K562 (cell line): ENCODE measurements at regions not wholly inside any gene's neighbourhood (a gene's known extent, or its start where the extent isn't known, plus 50 kb on each side); places are given as distances from the start of the nearest gene placed in this dataset.

Experiments used
- ZNF695 ChIP-seq: fragments of 450-650 bp; formaldehyde crosslinking; IDR thresholded peaks from 2 replicates; pipeline ENCODE4 v1.4.0; 2020; ENCODE audit warnings: mild to moderate bottlenecking, moderate library complexity
- TF ChIP-seq, protein P1 (sequence below): fragments of 250-450 bp; sonication (Bioruptor Pico); IDR thresholded peaks from 2 replicates; pipeline ENCODE4 v1.6.1; 2021; ENCODE audit warnings: mild to moderate bottlenecking
- TF ChIP-seq, protein P2 (sequence below), 2 experiments: fragments of 450-650 bp; IDR thresholded peaks; 2 replicates each; pipeline ENCODE4 v1.6.1; 2016

DNA sequence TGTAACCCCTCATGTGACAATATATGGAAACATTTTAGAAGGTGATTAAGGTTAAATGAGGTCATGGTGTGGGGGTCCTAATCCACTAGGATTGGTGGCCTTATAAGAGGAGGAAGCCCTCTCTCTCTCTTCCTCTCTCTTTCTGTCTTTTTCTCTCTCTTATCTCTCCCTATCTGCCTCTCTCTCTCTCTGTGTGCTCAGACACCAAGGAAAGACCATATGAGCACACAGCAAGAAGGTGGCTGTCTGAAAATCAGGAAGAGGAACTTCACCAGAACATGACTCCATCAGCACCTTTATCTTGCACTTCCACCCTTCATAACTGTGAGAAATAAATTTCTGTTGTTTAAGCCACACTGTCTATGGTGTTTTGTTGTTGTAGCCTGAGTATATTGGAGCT lies 1472.2 kb downstream of the PCDH7 start:
- TF ChIP-seq ZNF695 (CRISPR knock-in tag), result no peak
- TF ChIP-seq, protein P1, sequence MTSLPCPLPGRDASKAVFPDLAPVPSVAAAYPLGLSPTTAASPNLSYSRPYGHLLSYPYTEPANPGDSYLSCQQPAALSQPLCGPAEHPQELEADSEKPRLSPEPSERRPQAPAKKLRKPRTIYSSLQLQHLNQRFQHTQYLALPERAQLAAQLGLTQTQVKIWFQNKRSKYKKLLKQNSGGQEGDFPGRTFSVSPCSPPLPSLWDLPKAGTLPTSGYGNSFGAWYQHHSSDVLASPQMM, result no peak
- TF ChIP-seq, protein P2, sequence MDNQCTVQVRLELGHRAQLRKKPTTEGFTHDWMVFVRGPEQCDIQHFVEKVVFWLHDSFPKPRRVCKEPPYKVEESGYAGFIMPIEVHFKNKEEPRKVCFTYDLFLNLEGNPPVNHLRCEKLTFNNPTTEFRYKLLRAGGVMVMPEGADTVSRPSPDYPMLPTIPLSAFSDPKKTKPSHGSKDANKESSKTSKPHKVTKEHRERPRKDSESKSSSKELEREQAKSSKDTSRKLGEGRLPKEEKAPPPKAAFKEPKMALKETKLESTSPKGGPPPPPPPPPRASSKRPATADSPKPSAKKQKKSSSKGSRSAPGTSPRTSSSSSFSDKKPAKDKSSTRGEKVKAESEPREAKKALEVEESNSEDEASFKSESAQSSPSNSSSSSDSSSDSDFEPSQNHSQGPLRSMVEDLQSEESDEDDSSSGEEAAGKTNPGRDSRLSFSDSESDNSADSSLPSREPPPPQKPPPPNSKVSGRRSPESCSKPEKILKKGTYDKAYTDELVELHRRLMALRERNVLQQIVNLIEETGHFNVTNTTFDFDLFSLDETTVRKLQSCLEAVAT (IDR thresholded peaks at IDR 0.05), result no peak
